K562 (cell line): ENCODE measurements at regions not wholly inside any gene's neighbourhood (a gene's known extent, or its start where the extent isn't known, plus 50 kb on each side); places are given as distances from the start of the nearest gene placed in this dataset.
"Not testable (repeated sequence)": the region's sequence is repeated elsewhere in the genome, so short reads cannot be mapped to it uniquely, and the experiment has no call there.

Experiments
- ATAC-seq: fragments of 200-7000 bp; cut with Tn5 transposase; 3 replicates; pipeline ENCODE4 v1.9.1; 2020; ENCODE audit warnings: moderate library complexity
- BruUV-seq: library from RNA; stranded (reverse); fragments of 400-500 nt; replicated peaks from 2 replicates; lab custom pipeline; 2021; lab: Mats Ljungman, UMichigan
- CTCF ChIA-PET: fragments of 300-600 bp; formaldehyde crosslinking; extraction: SDS; loops from one replicate; lab custom pipeline; 2021; ENCODE audit warnings: low intra/inter-chr PET ratio; lab: Yijun Ruan, JAX
- POLR2A ChIA-PET: fragments of 300-600, 350-650 bp; sonication (Branson Sonifier 250); formaldehyde crosslinking; extraction: SDS; loops from one replicate; lab custom pipeline; 2021; ENCODE audit warnings: antibody characterized with exemption, inconsistent platforms; lab: Yijun Ruan, JAX
- DNase-seq, 4 experiments: peaks; one replicate each; pipeline versions ENCODE4 v3.0.0 to v3.0.0-alpha.2; 2011 to 2018; ENCODE audit warnings: low spot score in 3 of 4, mixed read lengths in 3 of 4; ENCODE audit errors: extremely low read depth in 1 of 4
- FAIRE-seq: peaks from 2 replicates; lab custom pipeline; 2011; peaks lifted over from hg19 to GRCh38; lab: Jason Lieb, UNC
- H2AFZ ChIP-seq: 2 replicates; pipeline ENCODE4 v1.6.0; 2011; ENCODE audit warnings: low read depth, low read length, control low read depth, inconsistent platforms
- H3K27ac ChIP-seq: fragments of 200-600 bp; 3 replicates; pipeline ENCODE4 v1.8.0; 2011; ENCODE audit warnings: low read depth, mild to moderate bottlenecking, control low read depth, inconsistent platforms, low read length, moderate library complexity, mixed read lengths; ENCODE audit errors: extremely low read depth
- H3K27me3 ChIP-seq, 2 experiments: fragments of 300-600 bp in 1 of 2; 2 replicates in 1 of 2; 3 replicates in 1 of 2; pipeline versions ENCODE4 v1.6.0 to v1.8.0; 2011; ENCODE audit warnings: inconsistent platforms in 2 of 2, low read length in 2 of 2, mild to moderate bottlenecking in 1 of 2, mixed read lengths in 1 of 2, moderate library complexity in 1 of 2; ENCODE audit not compliant: control insufficient read depth in 2 of 2, insufficient read depth in 2 of 2
- H3K36me3 ChIP-seq: fragments of 300-600 bp; 3 replicates; pipeline ENCODE4 v1.8.0; 2011; ENCODE audit warnings: mild to moderate bottlenecking, low read length, inconsistent platforms; ENCODE audit not compliant: control insufficient read depth, insufficient read depth
- H3K4me1 ChIP-seq, 2 experiments: fragments of 200-600 bp in 1 of 2; replicated peaks in 1 of 2; 2 replicates in 1 of 2; 3 replicates in 1 of 2; pipeline versions ENCODE4 v1.5.1 to v1.8.0; 2011; ENCODE audit warnings: inconsistent platforms in 2 of 2, low read length in 2 of 2, mild to moderate bottlenecking in 1 of 2, mixed read lengths in 1 of 2, moderate library complexity in 1 of 2; ENCODE audit not compliant: control insufficient read depth in 2 of 2, insufficient read depth in 2 of 2
- H3K4me2 ChIP-seq: 2 replicates; pipeline ENCODE4 v1.6.1; 2011; ENCODE audit warnings: low read length, control low read depth, inconsistent platforms, mixed read lengths; ENCODE audit not compliant: insufficient read depth
- H3K4me3 ChIP-seq: fragments of 200-600 bp; sonication (generic), shearing (Covaris generic); 2 replicates; pipeline ENCODE4 v1.5.1; 2016; ENCODE audit warnings: control low read depth, inconsistent platforms
- H3K79me2 ChIP-seq: fragments of 200-600 bp; 3 replicates; pipeline ENCODE4 v1.8.0; 2011; ENCODE audit warnings: low read length, inconsistent platforms; ENCODE audit not compliant: control insufficient read depth, insufficient read depth
- H3K9ac ChIP-seq, 2 experiments: 2 replicates each; pipeline versions ENCODE4 v1.6.0 to v1.6.1; 2011; ENCODE audit warnings: low read depth in 2 of 2, low read length in 2 of 2, control low read depth in 1 of 2, inconsistent platforms in 1 of 2, mild to moderate bottlenecking in 1 of 2, mixed read lengths in 1 of 2; ENCODE audit not compliant: insufficient read depth in 1 of 2
- H3K9me1 ChIP-seq: one replicate; pipeline ENCODE4 v1.6.0; 2011; ENCODE audit warnings: inconsistent platforms, mild to moderate bottlenecking, low read length, moderate library complexity; ENCODE audit not compliant: control insufficient read depth, insufficient read depth
- H3K9me3 ChIP-seq: replicated peaks from 2 replicates; pipeline ENCODE4 v1.5.1; 2011; ENCODE audit warnings: low read depth, low read length, inconsistent platforms; ENCODE audit not compliant: control insufficient read depth, insufficient read depth
- H4K20me1 ChIP-seq: replicated peaks from 2 replicates; pipeline ENCODE4 v1.6.1; 2011; ENCODE audit warnings: low read length, inconsistent platforms, mixed read lengths; ENCODE audit not compliant: control insufficient read depth, insufficient read depth
- BCOR ChIP-seq: fragments of 450-650 bp; IDR thresholded peaks from 2 replicates; pipeline ENCODE4 v1.6.1; 2016
- EP400 ChIP-seq: fragments of 450-650 bp; IDR thresholded peaks from 2 replicates; pipeline ENCODE4 v1.6.1; 2017; ENCODE audit warnings: antibody characterized with exemption, mild to moderate bottlenecking, moderate library complexity
- GATAD2A ChIP-seq: fragments of 450-650 bp; IDR thresholded peaks from 2 replicates; pipeline ENCODE4 v1.6.1; 2017
- MXI1 ChIP-seq: IDR thresholded peaks from 2 replicates; pipeline ENCODE4 v1.6.1; 2011; ENCODE audit warnings: low read depth, mild to moderate bottlenecking, improper control_type of control experiment, low read length
- POLR2AphosphoS2 ChIP-seq: IDR thresholded peaks from 2 replicates; pipeline ENCODE4 v1.6.1; 2012; ENCODE audit warnings: low read length, improper control_type of control experiment
- PTBP1 ChIP-seq: fragments of 200-400 bp; formaldehyde crosslinking; IDR thresholded peaks from 2 replicates; pipeline ENCODE4 v1.6.1; 2017; ENCODE audit warnings: low read depth, low read length
- RBM25 ChIP-seq: fragments of 200-400 bp; formaldehyde crosslinking; IDR thresholded peaks from 2 replicates; pipeline ENCODE4 v1.6.1; 2018; ENCODE audit warnings: low read length, low read depth, moderate library complexity; ENCODE audit not compliant: severe bottlenecking
- RCOR1 ChIP-seq, 2 experiments: IDR thresholded peaks; 2 replicates each; pipeline ENCODE4 v1.6.1; 2012; ENCODE audit warnings: low read depth in 2 of 2, low read length in 2 of 2, borderline replicate concordance in 1 of 2, improper control_type of control experiment in 1 of 2
- SMARCA5 ChIP-seq: fragments of 450-650 bp; IDR thresholded peaks from 2 replicates; pipeline ENCODE4 v1.6.1; 2016
- SRSF7 ChIP-seq: fragments of 200-400 bp; formaldehyde crosslinking; optimal IDR thresholded peaks from 2 replicates; pipeline ENCODE3; 2017; ENCODE audit warnings: mild to moderate bottlenecking, low read depth, low read length
- ZNF146 ChIP-seq: IDR thresholded peaks from one replicate; pipeline ENCODE4 v1.6.1; 2018; ENCODE audit warnings: missing compliant biosample characterization; ENCODE audit not compliant: unreplicated experiment
- ZNF239 ChIP-seq: fragments of 250-450 bp; sonication (Bioruptor Pico); IDR thresholded peaks from 2 replicates; pipeline ENCODE4 v1.4.0; 2020; ENCODE audit warnings: mild to moderate bottlenecking
- ZNF561 ChIP-seq: fragments of 450-650 bp; formaldehyde crosslinking; conservative IDR thresholded peaks from 2 replicates; pipeline ENCODE4 v1.4.0; 2020; ENCODE audit warnings: mild to moderate bottlenecking, moderate library complexity
- ZNF75A ChIP-seq: fragments of 450-650 bp; formaldehyde crosslinking; IDR thresholded peaks from 2 replicates; pipeline ENCODE4 v1.4.0; 2020; ENCODE audit warnings: mild to moderate bottlenecking
- WGBS: fragments of 100-300 bp; shearing (Covaris generic); methylation state at CpG from one replicate; pipeline ENCODE4 v1.1.6; 2016; ENCODE audit warnings: low coverage, mixed read lengths; ENCODE audit not compliant: insufficient coverage; ENCODE audit errors: missing lambda C conversion rate; 5-methylcytosine and 5-hydroxymethylcytosine counted together
- in situ Hi-C: fragments of 300-500 bp; cut with MboI; formaldehyde crosslinking; loops from 4 replicates; pipeline ENCODE4 v1.15.0; 2018; ENCODE audit warnings: inconsistent platforms, mixed read lengths
- intact Hi-C: fragments of 100-400 bp; cut with micrococcal nuclease; formaldehyde crosslinking; loops from 2 replicates; pipeline ENCODE4 v1.14.2; 2022
- TF ChIP-seq, protein P1 (sequence below): fragments of 450-650 bp; IDR thresholded peaks from one replicate; pipeline ENCODE4 v1.6.1; 2018; ENCODE audit warnings: mild to moderate bottlenecking, moderate library complexity; ENCODE audit not compliant: partially characterized antibody
- TF ChIP-seq, protein P2 (sequence below): fragments of 250-450 bp; sonication (Bioruptor Pico); IDR thresholded peaks from 2 replicates; pipeline ENCODE4 v1.5.0; 2022; ENCODE audit warnings: mild to moderate bottlenecking

DNA sequence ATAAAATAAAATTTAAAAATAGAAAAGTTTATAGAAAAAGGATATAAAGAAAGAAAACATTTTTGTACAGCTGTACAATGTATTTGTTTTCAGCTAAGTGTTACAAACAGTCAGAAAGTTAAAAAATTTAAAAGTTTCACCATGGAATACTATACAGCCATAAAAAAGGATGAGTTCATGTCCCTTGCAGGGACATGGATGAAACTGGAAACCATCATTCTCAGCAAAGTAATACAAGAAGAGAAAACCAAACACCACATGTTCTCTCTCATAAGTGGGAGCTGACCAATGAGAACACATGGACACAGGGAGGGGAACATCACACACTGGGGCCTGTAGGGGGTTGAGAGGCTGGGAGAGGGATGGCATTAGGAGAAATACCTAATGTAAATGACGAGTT lies 229.9 kb upstream of the MCHR2 start:
- FAIRE-seq, BruUV-seq, H3K9me3 ChIP-seq, H4K20me1 ChIP-seq, POLR2A ChIA-PET, CTCF ChIA-PET, DNase-seq, H3K79me2 ChIP-seq, intact Hi-C loops, in situ Hi-C loops, H3K4me3 ChIP-seq, H3K9ac ChIP-seq, H3K27ac ChIP-seq, ATAC-seq, H3K4me1 ChIP-seq, H3K27me3 ChIP-seq, H3K4me2 ChIP-seq, H3K9me1 ChIP-seq, H3K36me3 ChIP-seq, H2AFZ ChIP-seq: not testable (repeated sequence)
- WGBS, result 10% methylated on average over 1 of the region's 1 CpG
- TF ChIP-seq BCOR (peak; percentile 56; the same call in 1 of the 2 replicates), RBM25 (peak; percentile 65), ZNF146 (peak; percentile 98)

DNA sequence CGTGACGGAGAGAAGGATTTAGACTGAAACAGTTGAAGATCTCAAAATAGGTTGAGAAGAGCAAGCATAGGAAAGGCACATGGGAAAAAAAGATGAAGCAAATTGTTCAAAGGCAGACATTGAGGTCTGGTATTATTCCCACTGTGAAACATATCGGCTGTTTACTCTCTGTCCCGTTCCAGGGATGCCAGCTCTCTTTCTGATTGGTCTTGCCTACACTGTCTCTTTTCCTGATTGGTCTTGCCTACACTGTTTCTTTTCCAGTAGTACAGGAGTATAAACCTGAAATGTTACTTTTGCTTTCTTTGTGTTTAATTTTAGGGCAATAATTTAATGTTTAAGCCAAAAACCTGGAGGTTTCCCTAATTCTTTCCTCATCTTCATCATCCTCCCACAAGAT lies 226.5 kb upstream of the MCHR2 start:
- H3K27ac ChIP-seq, result no peak overlapping the region

More for the DNA sequence above, 226.5 kb upstream of the MCHR2 start:
- no peak for FAIRE-seq
- H3K4me1 ChIP-seq, result no peaks in the 10 kb centered on the region
- TF ChIP-seq SRSF7 (no peak), ZNF75A (no peak), MXI1 (no peak), POLR2AphosphoS2 (no peak), GATAD2A (no peak), EP400 (no peak), RCOR1 (IDR thresholded peaks at IDR 0.05; ENCODE audit: borderline replicate concordance in 1 of 2, low read depth in 2 of 2, low read length in 2 of 2) (no peak), ZNF561 (CRISPR knock-in tag) (no peak), SMARCA5 (no peak), PTBP1 (no peak), ZNF239 (no peak)
- TF ChIP-seq, protein P1, sequence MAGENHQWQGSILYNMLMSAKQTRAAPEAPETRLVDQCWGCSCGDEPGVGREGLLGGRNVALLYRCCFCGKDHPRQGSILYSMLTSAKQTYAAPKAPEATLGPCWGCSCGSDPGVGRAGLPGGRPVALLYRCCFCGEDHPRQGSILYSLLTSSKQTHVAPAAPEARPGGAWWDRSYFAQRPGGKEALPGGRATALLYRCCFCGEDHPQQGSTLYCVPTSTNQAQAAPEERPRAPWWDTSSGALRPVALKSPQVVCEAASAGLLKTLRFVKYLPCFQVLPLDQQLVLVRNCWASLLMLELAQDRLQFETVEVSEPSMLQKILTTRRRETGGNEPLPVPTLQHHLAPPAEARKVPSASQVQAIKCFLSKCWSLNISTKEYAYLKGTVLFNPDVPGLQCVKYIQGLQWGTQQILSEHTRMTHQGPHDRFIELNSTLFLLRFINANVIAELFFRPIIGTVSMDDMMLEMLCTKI, result no peak
- TF ChIP-seq, protein P2, sequence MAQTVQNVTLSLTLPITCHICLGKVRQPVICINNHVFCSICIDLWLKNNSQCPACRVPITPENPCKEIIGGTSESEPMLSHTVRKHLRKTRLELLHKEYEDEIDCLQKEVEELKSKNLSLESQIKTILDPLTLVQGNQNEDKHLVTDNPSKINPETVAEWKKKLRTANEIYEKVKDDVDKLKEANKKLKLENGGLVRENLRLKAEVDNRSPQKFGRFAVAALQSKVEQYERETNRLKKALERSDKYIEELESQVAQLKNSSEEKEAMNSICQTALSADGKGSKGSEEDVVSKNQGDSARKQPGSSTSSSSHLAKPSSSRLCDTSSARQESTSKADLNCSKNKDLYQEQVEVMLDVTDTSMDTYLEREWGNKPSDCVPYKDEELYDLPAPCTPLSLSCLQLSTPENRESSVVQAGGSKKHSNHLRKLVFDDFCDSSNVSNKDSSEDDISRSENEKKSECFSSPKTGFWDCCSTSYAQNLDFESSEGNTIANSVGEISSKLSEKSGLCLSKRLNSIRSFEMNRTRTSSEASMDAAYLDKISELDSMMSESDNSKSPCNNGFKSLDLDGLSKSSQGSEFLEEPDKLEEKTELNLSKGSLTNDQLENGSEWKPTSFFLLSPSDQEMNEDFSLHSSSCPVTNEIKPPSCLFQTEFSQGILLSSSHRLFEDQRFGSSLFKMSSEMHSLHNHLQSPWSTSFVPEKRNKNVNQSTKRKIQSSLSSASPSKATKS (CRISPR knock-in tag), result no peak
- TF ChIP-seq, all 486 proteins: peak for 0
- no peaks in the 10 kb centered on the region for H3K9me3 ChIP-seq
- WGBS, result 55% methylated on average over 4 of the region's 4 CpGs
- in situ Hi-C loops, result no loop called here
- H3K4me3 ChIP-seq, result no peak overlapping the region
- no peaks in the 10 kb centered on the region for H3K79me2 ChIP-seq
- POLR2A ChIA-PET, result interaction anchor here (1.2 kb wide), 1 partner anchor 10 kb away, joined by 4 read pairs; no protein-coding TSS in a partner anchor
- H3K9ac ChIP-seq, result no peak overlapping the region
- H3K36me3 ChIP-seq, result no peaks in the 10 kb centered on the region
- intact Hi-C loops, result no loop called here
- DNase-seq, result no peak
- no peak overlapping the region for H3K4me2 ChIP-seq
- no peaks in the 10 kb centered on the region for H3K9me1 ChIP-seq
- peak overlapping the region; percentile 62 for H2AFZ ChIP-seq
- no peaks in the 10 kb centered on the region for H4K20me1 ChIP-seq
- CTCF ChIA-PET, result no interaction called here
- no peaks in the 10 kb centered on the region; a peak in 1 of 5 replicates for H3K27me3 ChIP-seq
- no TSS peak for BruUV-seq
- peak; percentile 60; the same call in 2 of the 3 replicates for ATAC-seq
